Pons (tissue), 1 donor: ENCODE measurements at regions not wholly inside any gene's neighbourhood (a gene's known extent, or its start where the extent isn't known, plus 50 kb on each side); places are given as distances from the start of the nearest gene placed in this dataset.
A peak's percentile ranks its signal among the peaks of the same experiment; 100 is the strongest.

ENCODE experiments used
- DNase-seq: peaks from one replicate; pipeline ENCODE4 v3.0.0-alpha.2; 2016; ENCODE audit warnings: low spot score

DNA sequence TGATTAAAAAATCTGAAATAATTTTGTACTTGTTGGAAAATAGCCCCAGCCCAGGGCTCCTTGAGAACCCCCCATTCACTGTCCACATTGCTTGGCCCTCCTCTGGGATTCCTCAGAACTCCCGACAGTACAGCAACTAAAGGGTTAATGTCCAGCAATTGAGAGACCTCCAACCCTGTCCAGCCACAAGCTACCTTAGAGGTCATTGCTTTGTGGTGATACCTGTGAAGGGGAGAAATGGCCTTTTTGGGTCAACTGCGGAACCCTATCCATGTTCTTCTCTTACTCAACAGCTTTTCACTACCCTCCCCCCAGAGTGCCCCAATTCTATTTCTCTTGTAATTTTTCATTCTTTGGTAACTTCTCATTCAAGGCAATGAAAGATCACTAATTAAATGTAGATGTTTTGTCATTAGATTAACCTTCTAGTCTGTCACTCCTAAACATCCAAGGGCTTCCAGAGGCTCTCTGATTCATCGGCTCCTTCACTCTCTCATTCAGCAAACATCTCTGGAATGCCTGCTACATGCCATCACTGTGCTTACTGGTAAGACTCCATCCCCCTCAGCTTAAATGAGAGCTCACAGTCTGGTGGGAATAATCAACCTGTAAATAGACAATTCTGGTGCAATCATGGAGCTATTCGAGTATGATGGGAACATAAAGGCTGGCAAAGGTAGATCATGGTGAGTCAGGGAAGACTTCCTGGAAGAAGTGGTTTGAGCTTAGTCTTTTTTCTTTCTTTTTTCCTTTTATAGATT lies 241.4 kb upstream of the PGRMC2 start:
- DNase-seq = no peak

DNA sequence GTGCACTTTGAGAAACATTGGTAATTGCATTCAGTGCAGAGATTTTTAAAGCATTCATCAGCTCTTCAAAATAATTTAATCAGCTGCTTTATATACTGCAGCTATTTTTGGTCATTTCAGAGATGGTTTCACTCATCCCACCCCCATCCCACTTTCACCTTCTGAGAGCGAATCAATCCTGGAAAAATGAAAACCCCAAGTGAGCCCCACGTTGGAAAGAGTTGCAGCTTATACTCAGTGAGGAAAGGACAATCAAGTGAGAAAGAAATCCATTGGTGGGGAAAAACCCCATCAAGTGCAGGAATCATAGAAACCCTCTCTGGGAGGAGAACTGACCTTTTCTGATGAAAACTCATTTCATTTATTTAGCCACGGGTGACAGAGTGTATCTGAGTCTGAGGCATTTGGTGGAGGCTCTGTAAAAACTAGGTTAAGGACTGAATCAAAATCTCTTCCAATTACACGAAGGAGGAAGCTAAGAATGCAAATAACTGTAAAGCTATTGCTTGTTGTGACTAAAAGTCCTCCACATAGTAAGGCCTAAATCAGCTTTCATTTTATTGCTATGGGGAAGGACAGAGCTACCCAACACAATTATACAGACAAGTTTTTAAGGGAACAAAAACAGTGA lies 240.4 kb upstream of the PGRMC2 start:
- DNase-seq = no peak

GRCh38 chr4:128527351-128527750 lies 239.7 kb upstream of the PGRMC2 start:
- DNase-seq = no peak

DNA sequence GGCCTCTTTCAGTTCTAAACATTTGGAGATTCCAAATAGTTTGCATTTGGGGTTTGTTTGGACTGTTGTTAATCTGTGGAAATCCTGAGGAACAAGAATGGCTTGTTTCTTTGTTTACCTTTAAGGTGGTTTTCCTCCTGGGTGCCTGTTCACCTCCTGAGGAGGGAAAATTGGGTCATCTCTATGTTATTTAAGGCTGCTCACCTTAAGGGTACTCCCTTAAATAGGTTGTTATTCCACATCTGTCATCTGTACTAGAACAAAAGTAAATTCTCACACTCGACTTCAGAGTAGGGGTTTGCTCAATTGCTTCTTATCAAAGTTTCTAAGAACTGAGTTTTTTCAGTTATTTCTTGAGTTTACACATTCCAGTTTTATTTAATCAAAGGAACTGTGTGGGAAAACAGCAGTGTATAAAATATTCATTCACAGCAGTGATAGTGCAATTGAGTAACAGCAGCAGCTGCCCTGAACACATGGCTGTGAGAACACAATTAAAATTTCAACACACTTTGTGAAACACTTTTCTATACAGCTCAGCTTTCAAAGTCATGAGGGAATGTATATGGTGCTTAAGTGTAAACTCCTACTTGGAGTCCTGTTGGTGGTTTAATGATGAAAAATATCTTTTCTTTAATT lies 238.5 kb upstream of the PGRMC2 start:
- no peak for DNase-seq

DNA sequence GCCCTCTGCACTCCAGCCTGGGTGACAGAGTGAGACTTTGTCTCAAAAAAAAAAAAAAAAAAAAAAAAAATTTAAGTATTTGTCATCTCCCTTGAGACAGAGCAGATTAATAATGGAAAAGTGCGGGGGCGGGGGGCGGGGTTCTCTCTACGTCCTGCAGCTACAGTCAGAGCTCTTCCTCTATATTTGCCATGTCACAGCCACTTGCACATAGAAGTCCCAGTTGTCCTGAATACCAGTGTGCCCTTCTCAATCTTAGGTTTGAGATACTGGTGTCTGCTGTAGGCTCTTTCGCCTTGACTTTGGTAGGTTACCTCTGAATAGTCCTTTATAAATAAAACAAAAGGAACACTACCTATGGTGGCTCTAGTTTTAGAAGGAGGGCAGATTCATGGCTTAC lies 237.8 kb upstream of the PGRMC2 start:
- no peak for DNase-seq

- DNase-seq = no peak
Observed at GRCh38 chr4:128524311-128524710, 236.7 kb upstream of the PGRMC2 start.

DNA sequence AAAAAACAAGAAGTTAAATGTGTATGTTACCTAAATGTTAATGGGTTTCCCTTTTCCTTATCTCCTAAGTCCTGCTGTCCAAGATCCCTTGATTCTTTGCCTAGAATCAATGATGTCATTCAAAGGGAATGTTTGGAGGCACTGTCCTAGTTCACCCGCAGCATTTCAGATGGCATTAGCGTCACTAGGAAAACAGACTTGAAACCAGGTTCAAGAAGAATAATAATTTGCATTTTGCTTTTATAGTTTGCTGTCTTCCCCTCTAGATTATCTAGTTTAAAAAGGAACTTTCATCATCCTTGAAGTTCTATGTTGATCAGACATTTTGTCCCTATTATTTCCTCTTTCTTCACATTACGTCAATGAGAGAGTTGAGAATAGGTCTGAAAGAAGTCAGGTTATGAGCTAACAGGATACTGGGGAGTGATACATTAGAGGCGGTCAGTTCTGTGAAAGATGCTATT lies 234.1 kb upstream of the PGRMC2 start:
- DNase-seq = no peak

DNA sequence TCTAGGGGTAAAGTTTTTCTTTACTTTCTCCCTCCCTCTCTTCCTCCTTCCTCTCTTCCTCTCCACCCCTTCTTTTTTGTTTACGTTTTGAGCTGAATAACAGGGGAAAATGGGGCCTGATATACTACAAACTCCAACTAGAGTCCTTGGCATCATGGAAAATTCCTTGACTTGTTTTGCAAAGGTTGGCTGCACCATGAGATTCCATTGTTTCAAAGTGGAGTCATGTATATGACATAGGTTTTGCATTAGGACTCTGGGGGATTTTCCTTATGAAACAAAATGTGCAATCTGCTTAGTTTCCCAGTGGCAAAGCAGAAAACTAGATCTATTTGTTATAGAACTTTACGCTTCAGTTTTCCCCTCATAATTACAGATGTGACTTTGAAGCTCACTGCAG lies 233.5 kb upstream of the PGRMC2 start:
- DNase-seq = no peak

- DNase-seq = no peak
Observed at GRCh38 chr4:128519163-128519830, 231.7 kb upstream of the PGRMC2 start.

DNA sequence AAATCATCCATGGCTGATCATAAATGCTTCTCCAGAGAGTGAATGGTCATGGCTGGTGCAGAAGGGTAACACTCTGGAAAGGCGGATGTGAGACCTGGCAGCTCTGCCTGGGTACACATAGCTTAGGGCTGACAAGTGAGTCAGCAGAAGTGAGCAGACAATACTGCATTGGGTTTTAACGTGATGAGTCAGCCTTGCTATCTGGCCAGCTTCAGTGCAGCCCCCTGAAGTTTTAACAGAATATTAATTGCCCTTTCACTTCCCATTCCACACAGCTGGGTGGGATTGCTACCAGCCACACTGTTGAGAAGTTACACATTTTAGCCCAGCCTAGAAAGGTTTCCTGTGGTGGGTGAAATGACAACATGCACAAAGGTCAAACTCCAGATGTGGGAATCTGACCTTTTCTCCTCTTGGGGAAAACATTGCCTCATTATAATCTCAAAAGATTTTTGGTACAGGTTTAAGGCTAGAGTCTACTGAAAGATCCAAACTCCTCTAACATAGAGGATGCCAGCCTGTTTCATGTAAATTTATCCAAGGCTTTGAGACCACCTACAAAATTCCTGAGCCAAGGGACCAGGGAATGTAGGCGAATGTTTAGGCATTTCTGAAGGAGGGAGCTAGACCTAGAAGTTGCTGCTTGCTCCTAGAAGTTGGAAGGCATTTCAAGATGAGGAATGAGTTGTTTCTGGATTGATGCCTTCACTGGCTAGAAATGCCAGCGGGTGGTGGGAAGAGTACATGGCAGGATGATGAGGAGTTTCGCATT lies 230.3 kb upstream of the PGRMC2 start:
- peak; percentile 21 for DNase-seq

- DNase-seq = no peak
Observed at GRCh38 chr4:128517096-128517738, 229.6 kb upstream of the PGRMC2 start.

GRCh38 chr4:128516301-128516969 lies 228.8 kb upstream of the PGRMC2 start:
- no peak for DNase-seq

DNA sequence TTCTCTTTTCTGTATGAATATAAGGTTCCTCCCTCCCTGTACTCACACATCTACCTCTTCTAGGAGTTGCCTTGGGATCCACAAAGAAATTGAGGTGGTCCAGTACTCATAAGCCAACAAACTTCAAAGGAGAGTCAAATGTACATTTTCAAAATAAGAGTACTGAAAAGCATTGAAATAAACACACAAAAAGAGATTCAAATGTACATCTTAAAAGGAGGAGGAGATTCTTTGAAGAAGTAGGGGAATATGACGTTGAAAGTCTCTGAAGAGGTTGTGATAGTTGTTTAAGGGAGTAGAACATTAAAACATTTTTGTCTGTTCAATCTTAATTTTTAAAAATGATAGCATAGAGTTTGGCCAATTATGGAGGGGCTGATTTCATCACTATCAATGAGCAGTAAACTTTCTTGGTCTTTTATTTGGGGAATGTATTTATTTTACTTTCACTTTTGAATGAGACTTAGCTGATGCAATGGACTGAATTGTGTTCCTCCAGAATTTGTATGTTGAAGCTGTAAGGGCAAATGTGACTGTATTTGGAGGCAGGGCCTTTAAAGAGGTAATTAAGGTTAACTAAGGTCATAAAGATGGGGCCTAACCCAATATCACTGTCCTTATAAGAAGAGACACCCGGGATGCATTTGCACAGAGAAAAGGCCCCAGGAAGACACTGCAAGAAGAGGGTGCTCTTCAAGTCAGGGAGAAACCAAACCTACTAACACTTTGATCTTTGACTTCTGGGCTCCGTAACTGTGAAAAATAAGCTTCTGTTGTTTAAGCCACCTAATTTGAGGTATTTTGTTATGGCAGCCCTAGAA lies 226.3 kb upstream of the PGRMC2 start:
- DNase-seq = no peak

- DNase-seq = no peak
Observed at GRCh38 chr4:128512767-128513322, 225.2 kb upstream of the PGRMC2 start.

DNA sequence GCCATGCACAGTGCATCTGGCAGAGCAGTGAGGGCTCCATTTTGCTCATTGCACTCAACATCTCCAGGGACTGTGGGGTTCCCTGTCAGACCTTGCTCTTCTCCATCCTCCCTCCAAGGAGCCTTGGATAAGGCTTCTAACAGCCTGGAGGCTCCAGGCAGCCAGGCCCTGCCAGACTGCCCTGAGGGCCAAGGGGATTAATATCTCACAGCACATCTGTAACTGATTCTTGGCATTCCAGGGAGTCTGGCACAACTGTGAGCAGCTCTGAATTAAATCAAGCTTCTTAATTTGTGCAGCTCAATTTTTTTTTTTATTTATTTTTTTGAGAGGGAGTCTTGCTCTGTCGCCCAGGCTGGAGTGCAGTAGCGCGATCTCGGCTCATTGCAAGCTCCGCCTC lies 224.5 kb upstream of the PGRMC2 start:
- DNase-seq = no peak

GRCh38 chr4:128510850-128511249 lies 223.2 kb upstream of the PGRMC2 start:
- DNase-seq = no peak

DNA sequence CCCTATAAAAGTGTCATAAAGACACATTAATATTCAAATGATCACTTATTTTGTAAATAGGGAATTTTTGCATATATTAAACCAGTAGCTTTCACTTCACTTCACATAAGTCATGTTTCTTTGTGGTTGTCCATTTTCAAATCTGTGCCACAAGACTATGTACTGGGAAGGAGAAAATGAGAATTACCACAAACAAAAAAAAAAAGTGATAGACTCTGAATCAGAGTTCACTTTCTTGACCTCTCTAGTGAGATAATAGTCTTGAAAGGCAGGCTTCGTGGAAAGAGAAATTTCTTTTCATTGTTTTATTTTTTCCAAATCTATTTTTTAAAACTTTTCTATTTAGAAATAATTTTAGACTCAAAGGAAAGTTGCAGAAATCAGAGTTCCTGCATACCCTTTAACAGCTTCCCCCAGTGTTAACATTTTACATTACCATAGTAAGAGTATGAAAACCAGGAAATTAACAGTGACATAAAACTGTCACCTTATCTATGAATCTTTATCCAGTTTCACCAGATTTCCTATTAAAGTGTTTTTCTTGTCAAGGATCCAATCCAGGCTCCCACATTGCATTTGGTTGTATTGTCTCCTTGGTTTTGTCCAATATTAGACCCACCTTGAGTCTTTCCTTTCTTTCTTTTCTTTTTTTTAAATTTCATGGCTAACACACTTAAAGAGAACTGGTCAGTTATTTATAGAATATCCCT lies 215.4 kb upstream of the PGRMC2 start:
- no peak for DNase-seq

GRCh38 chr4:128501239-128501638 lies 213.6 kb upstream of the PGRMC2 start:
- DNase-seq = no peak
